AG09319 (cell line): ENCODE measurements at regions not wholly inside any gene's neighbourhood (a gene's known extent, or its start where the extent isn't known, plus 50 kb on each side); places are given as distances from the start of the nearest gene placed in this dataset.

Source experiments
- DNase-seq: peaks from one replicate; pipeline ENCODE4 v3.0.0-alpha.2; 2010; ENCODE audit warnings: low read depth; ENCODE audit errors: extremely low read depth
- CTCF ChIP-seq: IDR thresholded peaks from 2 replicates; pipeline ENCODE4 v1.5.1; 2011; ENCODE audit warnings: low read depth, mild to moderate bottlenecking, inconsistent platforms, low read length, moderate library complexity

GRCh38 chr11:41622707-41623359, 163.4 kb upstream of the LRRC4C start:
- DNase-seq: no peak
- TF ChIP-seq CTCF: no peak

GRCh38 chr11:41659985-41660384, 200.5 kb upstream of the LRRC4C start:
- no peak for TF ChIP-seq CTCF
- no peak for DNase-seq

GRCh38 chr11:41660585-41660984, 201.1 kb upstream of the LRRC4C start:
- no peak for TF ChIP-seq CTCF
- DNase-seq: no peak

GRCh38 chr11:41665441-41666360, 206.2 kb upstream of the LRRC4C start:
- TF ChIP-seq CTCF: no peak
- no peak for DNase-seq

GRCh38 chr11:41666951-41667653, 207.7 kb upstream of the LRRC4C start:
- DNase-seq: no peak
- TF ChIP-seq CTCF: no peak

GRCh38 chr11:41675205-41675604, 215.8 kb upstream of the LRRC4C start:
- TF ChIP-seq CTCF: no peak
- DNase-seq: no peak
